Caki2 (cell line): ENCODE measurements at regions not wholly inside any gene's neighbourhood (a gene's known extent, or its start where the extent isn't known, plus 50 kb on each side); places are given as distances from the start of the nearest gene placed in this dataset.

Experiments used
- DNase-seq: peaks from one replicate; pipeline ENCODE4 v3.0.0-alpha.2; 2015; ENCODE audit warnings: low read depth
- in situ Hi-C: cut with HindIII; loops from 2 replicates; pipeline ENCODE4 v1.10.0; 2016; ENCODE audit warnings: low sequenced_read_pairs, low pct_unique_long_range_greater_than_20kb, mixed read lengths

GRCh38 chr5:5929291-5930020 is 448.9 kb downstream of the MED10 start:
- in situ Hi-C loops = no loop called here
- DNase-seq = no peak

- in situ Hi-C loops = no loop called here
Measured at GRCh38 chr5:5925191-5925590, 453.2 kb downstream of the MED10 start.

GRCh38 chr5:5919411-5919810 is 458.9 kb downstream of the MED10 start:
- no peak for DNase-seq
- in situ Hi-C loops = no loop called here

More at GRCh38 chr5:5925191-5925590, 453.2 kb downstream of the MED10 start:
- DNase-seq = no peak

- DNase-seq = no peak
- in situ Hi-C loops = no loop called here
Measured at GRCh38 chr5:5906778-5907177, 471.6 kb downstream of the MED10 start.

GRCh38 chr5:5905186-5905585 is 473.2 kb downstream of the MED10 start:
- in situ Hi-C loops = no loop called here
- DNase-seq = no peak

DNA sequence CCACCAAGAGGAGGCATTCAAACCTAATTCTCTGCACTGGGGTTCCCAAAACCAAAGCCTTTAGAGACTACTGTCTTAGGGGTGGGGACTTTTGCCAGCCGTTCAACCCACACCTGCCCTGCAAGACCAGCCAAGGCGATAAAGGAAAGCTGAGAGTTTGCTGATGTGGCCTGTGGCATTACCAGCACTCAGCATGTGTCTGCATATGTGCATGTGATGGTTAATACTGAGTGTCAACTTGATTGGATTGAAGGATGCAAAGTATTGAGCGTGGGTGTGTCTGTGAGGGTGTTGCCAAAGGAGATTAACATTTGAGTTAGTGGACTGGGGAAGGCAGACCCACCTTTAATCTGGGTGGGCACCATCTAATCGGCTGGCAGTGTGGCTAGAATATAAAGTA is 474.2 kb downstream of the MED10 start:
- in situ Hi-C loops = no loop called here
- no peak for DNase-seq

GRCh38 chr5:5902678-5903646 is 475.4 kb downstream of the MED10 start:
- DNase-seq = no peak
- in situ Hi-C loops = no loop called here

DNA sequence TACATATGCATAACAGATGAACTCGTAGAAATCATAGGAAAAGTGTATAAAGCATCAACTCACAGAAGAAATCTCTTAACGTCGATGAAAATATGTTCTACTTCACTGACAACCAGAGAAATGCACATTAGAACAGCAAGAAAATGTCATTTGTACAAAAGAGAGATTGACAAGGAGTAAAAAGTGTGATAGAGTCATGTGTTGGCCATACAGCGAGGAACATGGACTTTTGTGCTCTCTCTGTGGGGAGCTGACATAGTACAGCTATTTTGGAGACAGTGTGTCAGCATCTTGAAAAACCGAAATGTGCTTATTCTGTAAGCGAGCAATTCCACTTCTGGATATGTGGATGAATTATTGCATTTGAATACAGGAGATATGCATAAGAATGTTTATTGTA is 477.9 kb downstream of the ICE1 start:
- no peak for DNase-seq

GRCh38 chr5:5899716-5900115 is 477.2 kb downstream of the ICE1 start:
- no peak for DNase-seq
- in situ Hi-C loops = no loop called here

More for the DNA sequence above, 477.9 kb downstream of the ICE1 start:
- in situ Hi-C loops = no loop called here

DNA sequence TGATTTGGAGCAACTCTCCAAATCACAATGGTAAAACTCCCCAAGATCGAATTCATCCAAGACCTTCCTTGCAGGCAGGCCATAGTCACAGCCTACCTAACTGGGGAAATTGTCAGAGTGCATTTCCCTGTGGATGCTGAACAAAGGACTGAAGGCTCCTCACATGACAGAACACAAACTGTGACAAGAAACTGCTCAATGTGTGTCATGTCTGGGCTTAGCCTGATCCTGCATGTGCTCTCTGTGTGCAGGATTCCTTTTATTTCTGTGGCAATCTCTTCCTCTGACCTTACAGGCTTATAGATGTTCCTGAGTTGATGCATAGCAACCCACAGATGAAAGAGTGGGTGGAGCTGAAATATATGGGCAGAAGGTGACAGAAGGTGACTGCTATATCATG is 465.8 kb downstream of the ICE1 start:
- in situ Hi-C loops = no loop called here
- DNase-seq = no peak

GRCh38 chr5:5887833-5888232 is 465.4 kb downstream of the ICE1 start:
- in situ Hi-C loops = no loop called here
- DNase-seq = no peak

GRCh38 chr5:5886812-5887486 is 464.5 kb downstream of the ICE1 start:
- in situ Hi-C loops = no loop called here
- no peak for DNase-seq

DNA sequence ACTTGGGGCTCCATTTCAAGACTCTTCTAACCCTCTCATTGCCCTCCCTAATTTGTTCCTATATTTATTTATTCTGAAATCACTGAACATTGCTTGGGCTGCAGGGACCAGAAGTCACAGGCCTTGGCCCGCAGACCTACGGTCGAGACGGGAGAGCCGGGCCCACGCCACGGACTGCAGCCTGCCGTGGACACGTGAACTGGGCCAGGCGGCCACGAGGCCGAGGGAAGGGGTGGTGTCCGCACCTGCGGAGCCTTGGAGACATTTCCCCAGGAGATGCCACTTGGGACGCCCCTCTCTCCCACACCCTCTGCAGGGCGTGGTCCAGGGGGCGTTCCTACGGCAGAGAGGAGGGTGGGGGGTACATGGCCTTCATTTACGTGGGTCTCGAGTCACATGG is 463.9 kb downstream of the ICE1 start:
- in situ Hi-C loops = no loop called here
- no peak for DNase-seq

GRCh38 chr5:5885782-5886181 is 463.3 kb downstream of the ICE1 start:
- DNase-seq = no peak
- in situ Hi-C loops = no loop called here

- no peak for DNase-seq
- in situ Hi-C loops = no loop called here
Measured at GRCh38 chr5:5884593-5884992, 462.1 kb downstream of the ICE1 start.

- DNase-seq = no peak
- in situ Hi-C loops = no loop called here
Measured at GRCh38 chr5:5883562-5883961, 461.1 kb downstream of the ICE1 start.

- in situ Hi-C loops = no loop called here
- no peak for DNase-seq
Measured at GRCh38 chr5:5883146-5883545, 460.7 kb downstream of the ICE1 start.

GRCh38 chr5:5882706-5883105 is 460.2 kb downstream of the ICE1 start:
- in situ Hi-C loops = no loop called here
- DNase-seq = no peak

DNA sequence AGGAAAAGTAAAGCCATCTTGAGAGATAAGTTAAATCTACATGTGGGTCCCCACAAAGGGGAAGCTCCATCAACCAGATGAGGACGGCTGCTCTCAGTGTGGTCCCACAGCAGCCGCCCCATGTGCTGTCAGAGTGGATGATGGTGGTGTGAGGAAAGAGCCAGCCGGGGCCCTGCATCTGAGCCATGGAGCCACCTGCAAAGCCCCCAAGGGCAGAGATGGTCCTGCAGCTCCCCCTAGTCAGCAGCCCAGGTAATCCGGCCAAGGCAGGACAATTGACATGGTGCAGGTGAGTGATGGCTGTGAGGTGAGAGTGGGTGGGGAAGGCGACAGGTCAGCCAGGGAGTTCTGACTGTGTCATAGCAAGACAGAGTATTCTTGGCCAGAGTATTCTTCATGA is 458.8 kb downstream of the ICE1 start:
- no peak for DNase-seq
- in situ Hi-C loops = no loop called here
